SIG-M5 treated with dmso at 0.1 percent for 504 hours (cell line): ENCODE measurements at regions not wholly inside any gene's neighbourhood (a gene's known extent, or its start where the extent isn't known, plus 50 kb on each side); places are given as distances from the start of the nearest gene placed in this dataset.

Experiments used
- DNase-seq: peaks from one replicate; lab custom pipeline; 2025; ENCODE audit not compliant: unreplicated experiment; lab: John Stamatoyannopoulos, UW

DNA sequence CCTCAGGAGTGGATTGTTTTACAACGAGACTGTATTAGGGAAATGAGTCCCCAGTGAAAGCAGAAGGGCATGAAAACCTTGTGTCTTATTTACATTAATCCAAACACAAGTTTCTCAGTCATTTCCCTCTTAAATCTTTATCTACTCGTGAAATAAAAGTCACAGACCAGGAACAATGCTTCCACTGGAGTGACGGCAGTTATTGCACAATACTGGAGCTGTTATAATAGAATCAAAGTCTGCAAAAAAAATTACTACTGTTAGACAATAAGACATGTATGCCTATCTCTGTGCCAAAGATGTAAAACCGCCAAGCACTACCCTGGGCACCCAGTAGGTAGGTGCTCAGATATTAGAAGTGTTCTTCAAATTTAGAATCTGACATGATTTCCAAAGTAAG lies 375.5 kb downstream of the ZNF521 start:
- no peak for DNase-seq

DNA sequence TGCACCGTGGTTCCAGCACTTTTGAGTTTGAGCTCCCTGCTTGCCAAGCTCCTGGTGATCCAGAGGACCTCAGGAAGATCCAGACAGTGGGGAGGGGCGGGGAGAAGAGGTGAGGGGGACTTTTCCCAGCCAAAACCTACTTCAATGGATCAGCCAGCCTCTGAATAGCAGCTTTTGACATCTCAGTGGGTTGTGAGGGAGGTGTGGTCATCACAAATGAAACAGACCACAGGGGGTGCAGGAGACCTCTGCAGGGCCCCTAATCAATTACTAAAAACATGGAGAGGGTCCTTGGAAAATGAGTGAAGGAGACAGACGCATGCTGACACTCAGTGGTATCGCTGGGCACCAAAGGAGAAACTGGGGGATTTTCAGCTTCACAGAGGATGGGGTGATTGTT lies 372.7 kb downstream of the ZNF521 start:
- DNase-seq, result no peak

DNA sequence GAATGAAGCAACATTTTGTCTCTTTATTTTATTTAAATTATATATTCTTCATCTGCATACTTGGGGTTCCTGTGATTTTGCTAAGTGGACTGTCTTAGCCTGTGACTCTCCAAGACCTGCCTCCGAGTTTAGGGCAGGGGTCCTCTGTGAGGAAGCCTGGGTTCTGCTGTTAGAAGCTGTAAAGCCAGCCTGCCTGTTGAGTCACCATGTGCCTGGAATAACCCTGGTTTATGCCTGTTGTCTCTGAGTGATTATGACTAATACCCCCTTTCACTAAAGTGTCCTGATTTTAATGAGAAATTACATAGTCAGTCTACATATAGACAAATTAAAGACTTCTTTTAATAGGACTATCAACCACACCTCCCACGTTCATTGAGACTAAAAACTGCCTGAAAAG lies 369.1 kb downstream of the ZNF521 start:
- DNase-seq, result no peak

DNA sequence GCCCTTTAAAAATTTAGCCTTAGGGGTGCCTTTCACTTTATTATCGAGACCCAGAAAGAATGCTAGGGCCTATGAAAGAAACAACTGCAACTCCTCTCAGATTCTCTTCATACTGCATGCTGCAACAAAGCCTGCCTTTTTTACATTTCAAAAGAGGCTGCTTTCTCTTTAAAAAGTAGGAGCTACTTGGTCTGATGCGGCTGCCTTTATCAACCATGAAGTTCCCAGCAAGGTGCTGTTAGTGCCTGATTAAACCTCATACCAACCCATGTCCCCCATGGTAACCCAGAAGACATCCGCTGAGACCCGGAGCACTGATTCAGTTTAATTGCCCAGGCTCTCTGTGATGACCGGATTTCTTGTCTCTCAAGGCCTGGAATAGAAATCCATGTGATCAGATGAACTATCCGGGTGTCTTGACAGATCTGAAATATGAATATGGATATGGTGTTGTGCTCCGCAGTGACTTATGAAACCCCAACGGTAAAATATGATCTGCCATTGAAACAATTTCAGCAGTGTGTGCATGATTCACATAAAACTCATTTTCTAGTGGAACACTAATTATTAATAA lies 368.3 kb downstream of the ZNF521 start:
- no peak for DNase-seq

DNA sequence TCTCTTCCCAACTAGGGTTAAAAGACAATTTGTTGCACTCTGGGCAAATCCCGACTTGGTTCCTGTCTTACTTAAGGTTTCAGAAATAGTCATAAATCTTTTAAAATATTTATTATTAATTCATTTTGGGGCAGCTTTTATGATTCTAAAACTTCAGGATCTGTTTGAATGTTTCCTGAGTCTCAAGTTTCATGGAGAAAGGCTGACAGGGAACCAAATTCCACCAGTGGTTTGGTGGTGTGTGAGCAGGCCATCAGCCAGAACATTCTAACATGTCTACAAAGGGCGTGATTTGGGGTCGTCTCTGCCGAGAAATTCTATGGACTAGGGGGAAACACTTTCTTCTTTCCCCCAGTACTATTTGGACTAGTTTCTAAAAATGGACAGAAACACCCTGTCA lies 366.4 kb downstream of the ZNF521 start:
- no peak for DNase-seq

DNA sequence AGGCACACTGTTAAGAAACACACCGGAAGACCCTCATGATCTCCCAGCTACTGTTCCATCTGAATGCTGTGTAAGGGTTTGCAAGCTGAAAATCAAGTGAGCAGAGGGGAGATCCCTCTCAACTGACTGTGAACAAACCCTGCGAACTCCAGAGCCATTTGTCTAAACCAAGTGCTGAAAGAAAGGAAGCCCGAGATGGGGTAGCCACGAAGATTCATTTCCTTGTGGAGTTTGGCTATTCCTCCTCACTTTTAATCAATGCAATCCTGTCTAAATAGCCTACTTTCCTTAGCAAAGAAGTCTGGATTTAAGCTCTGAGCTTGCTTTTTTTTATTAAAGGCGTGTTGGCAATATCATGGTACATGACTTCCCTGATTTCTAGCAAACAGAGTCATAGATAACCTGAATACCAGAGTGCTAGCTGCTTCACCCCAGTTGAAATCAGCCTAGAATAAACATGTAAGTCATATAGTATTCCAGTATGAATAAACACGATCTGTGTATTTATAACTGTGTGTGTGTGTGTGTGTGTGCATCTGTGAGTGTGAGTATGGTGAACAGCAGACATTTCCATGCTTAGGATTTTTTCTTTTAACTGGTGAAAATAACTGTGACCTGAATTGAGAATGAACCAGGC lies 365.2 kb downstream of the ZNF521 start:
- no peak for DNase-seq

DNA sequence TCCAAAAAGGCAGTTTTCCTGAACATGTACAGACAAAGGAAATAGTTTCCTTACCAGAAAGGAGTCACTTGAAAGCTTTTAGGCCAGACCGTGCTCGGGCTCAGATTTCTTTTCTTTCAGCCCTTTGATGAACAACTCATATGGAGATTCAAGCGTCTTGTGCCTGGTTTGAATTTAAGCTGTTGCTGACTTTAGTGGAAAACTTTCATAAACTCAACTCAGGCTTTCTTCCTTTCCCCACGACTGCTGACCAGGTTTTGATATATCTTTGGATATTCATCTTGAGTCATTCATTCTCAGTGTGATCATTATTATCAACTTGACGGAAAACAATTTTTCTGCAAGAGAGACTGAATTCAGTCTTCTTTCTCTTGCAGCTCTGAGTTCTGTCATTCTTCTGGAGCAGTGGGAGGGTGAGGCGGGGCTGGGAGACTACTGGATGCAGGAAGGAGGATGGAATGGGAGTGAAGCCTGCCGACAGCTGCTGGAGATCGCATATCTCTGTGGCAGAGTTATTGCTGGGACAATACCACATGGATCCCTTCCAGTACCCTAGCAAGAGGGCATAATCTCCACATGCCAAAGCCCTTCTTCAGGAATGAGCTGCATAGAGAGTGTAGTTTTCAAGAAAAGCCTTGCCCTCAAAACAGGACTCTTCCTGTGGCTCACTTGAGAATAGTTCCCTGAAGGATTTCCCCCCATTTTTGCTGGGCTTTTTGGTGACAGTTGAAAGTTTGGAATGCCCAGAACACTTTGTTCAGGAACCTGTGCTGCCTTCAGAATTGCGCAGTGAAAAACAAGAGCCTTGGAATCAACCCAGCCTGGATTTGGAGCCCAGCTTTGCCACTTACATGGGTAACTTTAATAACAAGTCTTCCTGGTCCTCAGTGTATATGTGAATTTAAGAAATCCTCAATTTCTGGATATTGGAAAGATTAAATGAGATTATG lies 364.4 kb downstream of the ZNF521 start:
- DNase-seq, result no peak

DNA sequence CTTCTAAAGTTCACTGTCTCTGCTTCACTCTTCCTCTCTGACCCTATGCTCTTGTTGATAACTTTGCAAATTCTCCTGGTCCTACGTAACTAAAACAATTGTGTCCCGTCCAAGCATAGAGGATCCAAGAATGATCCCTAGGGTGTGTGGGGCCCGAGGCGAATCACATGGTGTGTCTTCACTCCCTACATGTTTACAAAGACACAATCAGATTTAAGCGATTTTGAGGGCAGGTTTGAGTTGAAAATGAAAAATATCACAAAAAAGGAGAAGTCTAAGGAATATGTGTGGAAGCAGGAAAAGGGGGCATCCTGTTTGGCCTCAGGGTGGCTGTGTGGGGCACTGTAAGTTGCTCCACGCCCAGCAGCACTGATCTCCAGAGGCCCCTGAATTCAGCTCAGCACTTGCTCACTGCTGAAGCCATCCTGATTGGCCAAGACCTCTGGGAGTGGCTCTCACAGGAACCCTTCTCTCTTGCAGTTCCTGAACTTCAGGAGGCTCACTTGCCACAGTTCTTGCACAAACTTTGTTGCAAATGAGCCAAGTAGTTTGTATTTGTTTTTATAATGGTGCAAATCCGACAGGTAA lies 363.6 kb downstream of the ZNF521 start:
- DNase-seq, result no peak

DNA sequence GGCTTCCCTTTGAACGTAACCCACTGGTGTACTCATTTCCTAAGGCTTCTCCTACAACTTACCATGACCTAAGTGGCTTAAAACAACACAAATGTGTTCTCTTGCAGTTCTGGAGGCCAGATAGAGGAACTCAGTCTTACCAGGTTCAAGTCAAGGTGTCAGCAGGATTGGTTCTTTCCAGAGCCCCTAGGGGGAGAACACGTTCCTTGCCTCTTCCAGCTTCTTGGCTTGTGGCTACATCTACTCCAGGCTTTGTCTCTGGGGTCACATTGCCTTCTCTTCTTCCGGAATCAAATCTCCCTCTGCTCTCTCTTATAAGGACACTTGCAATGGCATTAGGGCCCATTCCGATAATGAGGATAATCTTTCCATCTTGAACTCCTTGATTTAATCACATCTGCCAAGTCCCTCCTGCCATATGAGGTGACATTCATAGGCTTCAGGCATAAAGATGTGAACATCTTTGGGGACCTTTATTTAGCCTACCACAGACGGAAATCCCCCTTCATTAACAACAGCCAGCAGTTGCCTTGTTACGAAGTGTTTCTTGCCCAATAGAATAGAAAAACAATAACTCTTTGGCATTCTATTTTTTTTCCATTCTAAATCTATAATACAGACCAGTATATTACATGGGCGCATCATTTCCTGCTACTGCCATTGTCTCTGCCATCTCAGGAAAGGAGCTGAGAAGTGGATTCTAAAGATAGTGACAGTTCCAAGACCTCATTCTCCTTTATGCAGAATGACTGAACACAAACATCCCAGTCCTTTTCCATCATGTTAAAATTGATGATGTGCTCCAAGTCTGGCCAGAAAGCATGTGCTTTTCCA lies 362.0 kb downstream of the ZNF521 start:
- DNase-seq, result no peak

DNA sequence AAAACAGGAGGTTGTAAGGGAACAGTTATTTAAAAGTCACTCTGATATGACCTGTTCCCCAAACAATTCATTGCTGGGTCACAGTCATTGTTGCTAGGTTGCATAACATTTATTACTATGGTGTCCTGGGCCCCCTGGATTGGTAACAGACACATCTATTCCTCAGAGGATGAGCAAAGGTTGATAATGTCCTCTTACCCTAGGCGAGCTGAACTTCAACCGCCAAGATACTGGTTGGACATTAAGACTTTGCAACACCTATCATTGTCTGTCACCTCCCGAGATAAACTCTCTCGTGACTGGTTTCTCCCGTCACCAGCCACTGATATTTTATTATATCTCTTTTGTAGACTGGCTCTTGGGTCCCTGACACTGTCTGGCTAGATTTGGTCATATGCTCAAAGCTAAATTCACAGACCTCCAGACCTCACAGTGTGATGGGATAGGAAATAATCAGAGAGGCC lies 361.3 kb downstream of the ZNF521 start:
- DNase-seq, result no peak

DNA sequence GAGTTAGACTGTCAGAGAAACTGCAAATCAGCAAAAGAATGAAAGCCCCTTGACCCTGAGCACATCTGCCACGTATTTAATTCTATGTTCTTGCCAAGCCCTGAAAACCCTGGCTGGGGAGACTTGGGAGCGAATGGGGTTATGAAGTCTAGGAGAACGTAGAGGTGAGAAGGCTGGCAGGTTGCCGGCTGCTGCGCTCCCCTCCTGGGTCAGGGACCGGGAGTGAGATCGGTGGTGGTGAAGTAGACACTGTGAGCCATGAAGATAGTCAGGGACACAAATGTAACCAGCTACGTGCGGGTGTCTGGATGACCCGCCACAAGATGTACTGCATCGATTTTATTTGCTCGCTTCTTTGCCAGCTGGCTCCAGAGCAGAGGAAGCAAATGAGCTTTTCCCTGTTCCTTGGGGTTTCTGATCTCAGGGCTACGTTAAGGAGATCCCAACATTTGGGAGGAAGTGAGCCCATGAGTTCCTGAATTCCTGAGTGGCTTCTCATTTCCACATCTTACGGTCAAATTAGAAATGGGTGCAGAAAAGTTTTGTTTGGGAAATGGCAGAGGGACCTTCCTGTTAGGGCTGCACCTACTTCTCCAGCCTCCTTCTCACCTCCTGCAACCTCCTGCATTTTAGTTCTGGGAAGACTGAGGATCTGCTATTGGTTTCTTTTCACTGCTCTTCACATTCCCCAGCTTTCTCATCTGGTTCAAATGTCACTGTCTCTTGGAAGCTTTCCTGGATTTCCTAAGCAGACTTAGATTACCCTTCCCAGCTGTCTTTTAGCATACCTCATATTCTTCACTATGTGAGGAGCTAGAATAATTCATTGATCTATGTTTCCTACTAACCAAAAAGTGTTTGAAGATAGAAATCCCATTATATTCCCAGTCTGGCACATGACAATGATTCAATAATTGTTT lies 360.6 kb downstream of the ZNF521 start:
- no peak for DNase-seq

DNA sequence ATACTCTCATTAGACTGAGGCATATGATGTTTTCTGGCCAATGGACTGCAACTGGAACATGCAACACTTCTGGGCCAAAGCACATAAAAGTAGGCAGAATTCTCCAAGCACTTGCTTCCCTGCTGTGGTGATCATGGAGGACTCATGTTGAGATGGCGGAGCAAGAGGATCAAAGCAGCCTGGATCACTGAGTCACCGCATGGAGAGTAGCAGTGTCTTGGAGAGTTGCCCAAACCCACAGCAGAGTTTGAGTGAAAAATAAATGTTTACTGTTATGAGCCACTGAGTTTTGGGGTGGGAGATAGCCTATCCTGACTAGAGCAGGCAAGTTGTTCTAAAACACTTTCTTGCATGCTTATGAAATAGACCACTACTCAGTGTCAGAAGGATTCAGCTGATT lies 359.5 kb downstream of the ZNF521 start:
- DNase-seq, result no peak

DNA sequence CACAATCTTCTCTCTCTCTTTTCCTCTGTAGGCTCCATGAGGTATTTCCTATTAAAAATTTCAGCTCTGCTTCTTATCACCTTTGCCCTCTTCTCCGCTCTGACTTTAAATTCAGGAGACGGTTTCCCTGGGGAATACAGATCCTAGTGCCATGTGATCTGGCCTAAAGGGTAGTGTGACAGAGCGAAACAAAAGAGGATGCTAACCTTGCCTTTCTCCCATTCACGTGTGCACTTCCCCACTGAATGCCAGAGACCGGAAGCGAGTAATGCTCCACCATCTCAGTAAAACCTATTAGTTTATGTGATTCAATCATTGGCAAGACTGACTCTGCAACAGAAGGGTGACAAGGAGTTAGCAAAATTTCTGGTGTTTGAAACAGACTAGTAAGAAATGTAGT lies 358.3 kb downstream of the ZNF521 start:
- DNase-seq, result no peak

DNA sequence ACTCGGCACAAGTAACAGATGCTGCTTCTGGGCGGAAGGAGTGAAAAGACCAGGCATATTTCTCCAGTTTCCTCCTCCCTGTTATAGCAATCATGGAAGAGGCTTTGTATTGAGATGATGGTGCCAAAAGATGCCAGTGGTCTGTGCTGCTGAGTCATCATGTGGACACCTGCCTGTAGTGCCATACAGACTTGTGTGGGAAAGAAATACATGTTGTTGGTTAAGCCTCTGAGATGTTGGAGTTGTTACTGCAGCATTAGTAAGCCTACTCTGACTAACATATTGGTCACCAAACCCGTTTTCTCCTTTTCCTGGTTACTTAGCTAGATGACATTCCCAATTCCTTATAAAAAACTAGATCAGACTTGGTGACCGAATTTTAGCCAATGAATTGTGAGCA lies 356.9 kb downstream of the ZNF521 start:
- no peak for DNase-seq

DNA sequence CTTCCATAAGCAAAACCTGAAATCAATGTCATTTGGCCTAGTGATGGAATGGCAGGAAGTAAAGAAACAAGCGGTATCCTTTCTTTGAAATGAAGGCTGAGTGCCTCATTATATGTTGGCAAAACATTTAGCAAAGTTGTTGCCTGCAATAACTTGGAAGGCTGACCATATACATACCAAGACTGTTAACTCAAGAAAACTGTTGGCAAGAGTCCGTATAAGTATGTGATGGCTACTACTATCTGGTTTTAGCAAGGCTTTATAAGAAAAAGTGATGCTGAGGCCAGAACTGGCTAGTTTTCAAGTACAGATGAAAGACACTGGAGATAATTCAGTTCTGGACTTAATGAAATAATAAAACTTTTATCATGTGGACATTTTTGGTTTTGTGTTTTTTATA lies 356.2 kb downstream of the ZNF521 start:
- DNase-seq, result no peak

DNA sequence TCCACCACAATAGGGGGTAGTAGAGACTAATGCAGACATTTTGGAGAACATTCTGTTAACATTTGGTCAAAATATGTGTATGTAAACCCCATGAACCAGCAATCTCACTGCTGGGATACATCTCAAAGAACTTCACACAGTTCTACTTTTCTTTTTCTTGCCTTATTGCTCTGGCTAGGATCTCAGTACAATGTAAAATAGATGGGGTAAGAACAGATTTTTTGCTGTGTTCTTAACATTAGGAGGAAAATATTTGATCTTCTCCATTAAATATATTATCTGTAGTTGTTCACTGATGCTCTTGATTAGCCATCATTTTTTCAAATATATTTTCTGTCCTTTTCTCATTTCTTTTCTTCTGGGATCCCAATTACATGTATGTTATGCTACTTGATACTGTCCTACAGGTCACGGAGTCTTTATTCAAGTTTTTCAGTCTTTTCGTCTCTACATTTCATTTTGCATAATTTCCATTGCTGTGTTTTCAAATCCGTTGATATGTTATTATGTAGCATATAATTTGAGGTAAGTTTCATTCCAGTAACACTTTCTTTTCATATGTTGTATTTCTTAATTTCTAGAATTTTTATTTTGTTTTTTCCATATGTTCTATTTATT lies 352.2 kb downstream of the ZNF521 start:
- DNase-seq, result no peak

DNA sequence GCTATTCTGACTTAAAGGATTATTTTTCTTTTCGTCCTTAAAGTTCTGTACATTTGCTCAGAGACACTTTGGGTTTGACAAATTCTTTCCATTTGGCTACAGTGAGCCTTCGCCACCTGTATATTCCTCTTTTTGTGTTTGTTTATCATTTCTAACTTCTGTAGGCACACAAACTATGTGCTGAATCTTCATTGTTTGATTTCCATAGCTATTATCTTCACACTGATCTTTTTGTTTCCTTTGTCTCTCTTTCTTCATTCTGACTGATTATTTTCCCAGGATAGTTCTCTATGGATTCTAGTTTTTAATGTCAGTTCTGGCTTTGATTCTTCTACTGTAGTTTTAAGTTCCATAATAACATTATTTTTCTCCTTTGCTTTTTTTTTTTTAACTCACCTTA lies 350.2 kb downstream of the ZNF521 start:
- DNase-seq, result no peak

DNA sequence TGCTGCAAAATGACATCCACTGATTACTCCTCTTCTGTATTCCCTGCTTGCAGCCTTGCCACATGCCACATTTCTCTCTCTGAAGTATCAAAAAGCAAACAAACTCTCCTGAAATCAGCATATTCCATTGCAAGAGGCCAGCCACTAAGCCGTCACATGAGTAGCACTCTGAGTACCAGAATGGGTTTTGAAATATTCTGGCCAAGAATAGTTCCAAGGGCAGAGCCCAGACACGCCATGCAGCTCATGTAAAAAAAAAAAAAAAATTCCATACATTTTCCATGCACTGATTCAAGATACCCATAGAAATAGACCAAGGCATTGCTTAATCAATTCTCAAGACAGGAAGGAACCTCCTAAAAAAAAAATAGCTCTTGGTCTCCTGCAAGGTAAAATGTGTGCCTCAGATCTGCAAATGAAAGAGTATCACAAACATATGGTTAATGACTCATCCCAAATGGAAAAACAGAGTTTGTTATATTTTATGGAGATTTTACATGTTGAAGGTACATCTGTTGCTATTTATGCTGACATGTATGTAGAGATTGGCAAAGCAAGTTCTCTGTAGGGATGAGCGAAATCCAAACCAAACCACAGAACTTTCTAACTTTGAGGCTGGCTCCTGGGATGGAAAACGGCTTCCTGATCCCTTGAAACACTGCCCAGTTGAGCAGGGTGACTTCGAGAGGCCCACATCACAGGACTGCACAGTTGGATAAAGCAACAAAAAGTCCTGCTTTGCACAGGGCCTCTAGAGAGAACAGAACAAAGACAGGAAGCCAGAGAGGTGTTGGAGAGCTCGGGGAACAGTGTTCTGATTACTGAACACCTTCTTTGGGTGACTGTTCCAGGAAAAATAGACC lies 346.2 kb downstream of the ZNF521 start:
- DNase-seq, result no peak
